H9 (cell line): ENCODE measurements at regions not wholly inside any gene's neighbourhood (a gene's known extent, or its start where the extent isn't known, plus 50 kb on each side); places are given as distances from the start of the nearest gene placed in this dataset.

ENCODE experiments used
- DNase-seq: peaks from one replicate; pipeline ENCODE4 v3.0.0-alpha.2; 2017
- H2AFZ ChIP-seq: one replicate; pipeline ENCODE4 v1.6.1; 2013; ENCODE audit warnings: mild to moderate bottlenecking, low read length, control low read depth, moderate library complexity
- H2AK5ac ChIP-seq: 2 replicates; pipeline ENCODE4 v1.6.1; 2013; ENCODE audit warnings: low read length, control low read depth, mixed read lengths; ENCODE audit not compliant: insufficient read length
- H2BK120ac ChIP-seq: one replicate; pipeline ENCODE4 v1.6.1; 2013; ENCODE audit warnings: low read depth, mild to moderate bottlenecking, low read length, control low read depth, inconsistent platforms; ENCODE audit not compliant: poor library complexity, severe bottlenecking
- H2BK12ac ChIP-seq: 2 replicates; pipeline ENCODE4 v1.6.1; 2013; ENCODE audit warnings: low read length, control low read depth, mixed read lengths, low read depth; ENCODE audit not compliant: insufficient read length
- H2BK15ac ChIP-seq: 2 replicates; pipeline ENCODE4 v1.6.1; 2013; ENCODE audit warnings: low read depth, low read length, control low read depth
- H2BK20ac ChIP-seq: one replicate; pipeline ENCODE4 v1.6.1; 2013; ENCODE audit warnings: low read depth, mild to moderate bottlenecking, low read length, control low read depth, inconsistent platforms; ENCODE audit not compliant: poor library complexity, severe bottlenecking
- H2BK5ac ChIP-seq: 2 replicates; pipeline ENCODE4 v1.6.1; 2013; ENCODE audit warnings: low read length, control low read depth, mixed read lengths; ENCODE audit not compliant: insufficient read length
- H3K14ac ChIP-seq: 2 replicates; pipeline ENCODE4 v1.6.1; 2013; ENCODE audit warnings: low read length, control low read depth; ENCODE audit not compliant: insufficient read depth
- H3K18ac ChIP-seq: 2 replicates; pipeline ENCODE4 v1.6.1; 2013; ENCODE audit warnings: low read depth, mild to moderate bottlenecking, mixed read lengths, low read length, control low read depth; ENCODE audit not compliant: insufficient read length
- H3K23ac ChIP-seq: 2 replicates; pipeline ENCODE4 v1.6.1; 2013; ENCODE audit warnings: low read length, control low read depth, mixed read lengths, low read depth; ENCODE audit not compliant: insufficient read length
- H3K23me2 ChIP-seq: 2 replicates; pipeline ENCODE4 v1.6.1; 2013; ENCODE audit warnings: low read depth, mild to moderate bottlenecking, mixed read lengths, low read length, control low read depth; ENCODE audit not compliant: insufficient read length, poor library complexity, severe bottlenecking
- H3K27ac ChIP-seq: 2 replicates; pipeline ENCODE4 v1.5.1; 2013; ENCODE audit warnings: low read length, control low read depth, mixed read lengths, low read depth; ENCODE audit not compliant: insufficient read length
- H3K27me3 ChIP-seq: 2 replicates; pipeline ENCODE4 v1.6.1; 2013; ENCODE audit warnings: low read length, control low read depth, inconsistent platforms; ENCODE audit not compliant: insufficient read depth
- H3K4ac ChIP-seq: 2 replicates; pipeline ENCODE4 v1.6.1; 2013; ENCODE audit warnings: low read depth, mild to moderate bottlenecking, control low read depth, inconsistent platforms, low read length, moderate library complexity
- H3K4me1 ChIP-seq: 2 replicates; pipeline ENCODE4 v1.6.1; 2013; ENCODE audit warnings: low read length, control low read depth, inconsistent platforms; ENCODE audit not compliant: insufficient read depth
- H3K4me2 ChIP-seq: 2 replicates; pipeline ENCODE4 v1.6.1; 2013; ENCODE audit warnings: low read length, control low read depth, mixed read lengths; ENCODE audit not compliant: insufficient read length, insufficient read depth
- H3K56ac ChIP-seq: 2 replicates; pipeline ENCODE4 v1.6.1; 2013; ENCODE audit warnings: low read depth, mild to moderate bottlenecking, mixed read lengths, low read length, control low read depth; ENCODE audit not compliant: insufficient read length
- H3K79me1 ChIP-seq: 2 replicates; pipeline ENCODE4 v1.6.1; 2013; ENCODE audit warnings: low read depth, mild to moderate bottlenecking, moderate library complexity, low read length, control low read depth, inconsistent platforms; ENCODE audit not compliant: insufficient read depth, poor library complexity, severe bottlenecking
- H3K79me2 ChIP-seq: 2 replicates; pipeline ENCODE4 v1.6.1; 2013; ENCODE audit warnings: low read length, control low read depth, inconsistent platforms; ENCODE audit not compliant: insufficient read depth
- H3K9ac ChIP-seq: 2 replicates; pipeline ENCODE4 v1.6.1; 2013; ENCODE audit warnings: low read length, control low read depth, mixed read lengths; ENCODE audit not compliant: insufficient read length; ENCODE audit errors: extremely low read depth
- H3K9me3 ChIP-seq: one replicate; pipeline ENCODE4 v1.6.1; 2013; ENCODE audit warnings: low read depth, low read length, inconsistent platforms; ENCODE audit not compliant: control insufficient read depth
- H3T11ph ChIP-seq: one replicate; pipeline ENCODE4 v1.6.1; 2013; ENCODE audit warnings: mild to moderate bottlenecking, low read length, control low read depth, inconsistent platforms
- H4K20me1 ChIP-seq: one replicate; pipeline ENCODE4 v1.6.1; 2013; ENCODE audit not compliant: control insufficient read depth, insufficient read length, insufficient read depth
- H4K5ac ChIP-seq: 2 replicates; pipeline ENCODE4 v1.6.1; 2013; ENCODE audit warnings: low read depth, mild to moderate bottlenecking, mixed read lengths, low read length, control low read depth; ENCODE audit not compliant: insufficient read length
- H4K8ac ChIP-seq: replicated peaks from 2 replicates; pipeline ENCODE4 v1.6.1; 2013; ENCODE audit warnings: low read length, control low read depth, mixed read lengths, low read depth; ENCODE audit not compliant: insufficient read length
- H4K91ac ChIP-seq: 2 replicates; pipeline ENCODE4 v1.6.1; 2013; ENCODE audit warnings: low read depth, mild to moderate bottlenecking, moderate library complexity, mixed read lengths, low read length, control low read depth; ENCODE audit not compliant: insufficient read length
- H3K27ac Mint-ChIP-seq, 3 experiments: 2 replicates in 2 of 3; 3 replicates in 1 of 3; pipeline ENCODE4 v1.8.0; 2020 to 2021; ENCODE audit warnings: mixed read lengths in 3 of 3, mild to moderate bottlenecking in 1 of 3, moderate library complexity in 1 of 3
- H3K27me3 Mint-ChIP-seq: 2 replicates; pipeline ENCODE4 v1.8.0; 2021; ENCODE audit warnings: low read depth, mild to moderate bottlenecking, moderate library complexity, mixed read lengths
- H3K36me3 Mint-ChIP-seq, 3 experiments: 2 replicates in 2 of 3; 3 replicates in 1 of 3; pipeline ENCODE4 v1.8.0; 2020 to 2021; ENCODE audit warnings: low read depth in 3 of 3, mixed read lengths in 3 of 3; ENCODE audit not compliant: insufficient read depth in 1 of 3
- H3K4me1 Mint-ChIP-seq, 2 experiments: 2 replicates each; pipeline ENCODE4 v1.8.0; 2020; ENCODE audit warnings: mixed read lengths in 2 of 2
- H3K4me3 Mint-ChIP-seq, 2 experiments: 2 replicates in 1 of 2; 3 replicates in 1 of 2; pipeline ENCODE4 v1.8.0; 2020 to 2021; ENCODE audit warnings: mild to moderate bottlenecking in 2 of 2, mixed read lengths in 2 of 2, moderate library complexity in 1 of 2
- H3K9me3 Mint-ChIP-seq, 2 experiments: 2 replicates in 1 of 2; 3 replicates in 1 of 2; pipeline ENCODE4 v1.8.0; 2020; ENCODE audit warnings: mild to moderate bottlenecking in 2 of 2, mixed read lengths in 2 of 2, moderate library complexity in 1 of 2
- CTCF ChIP-seq: fragments of 200-600 bp; sonication (generic); conservative IDR thresholded peaks from 3 replicates; pipeline ENCODE4 v1.8.0; 2021; ENCODE audit warnings: antibody characterized with exemption, mild to moderate bottlenecking
- WGBS: extraction: QIAGEN DNeasy Blood & Tissue Kit; methylation state at CpG from one replicate; pipeline ENCODE4 v1.1.7; 2013; ENCODE audit warnings: missing lambda C conversion rate, low lambda C conversion rate, mixed read lengths; ENCODE audit not compliant: insufficient read length; ENCODE audit errors: extremely low coverage; 5-methylcytosine and 5-hydroxymethylcytosine counted together

DNA sequence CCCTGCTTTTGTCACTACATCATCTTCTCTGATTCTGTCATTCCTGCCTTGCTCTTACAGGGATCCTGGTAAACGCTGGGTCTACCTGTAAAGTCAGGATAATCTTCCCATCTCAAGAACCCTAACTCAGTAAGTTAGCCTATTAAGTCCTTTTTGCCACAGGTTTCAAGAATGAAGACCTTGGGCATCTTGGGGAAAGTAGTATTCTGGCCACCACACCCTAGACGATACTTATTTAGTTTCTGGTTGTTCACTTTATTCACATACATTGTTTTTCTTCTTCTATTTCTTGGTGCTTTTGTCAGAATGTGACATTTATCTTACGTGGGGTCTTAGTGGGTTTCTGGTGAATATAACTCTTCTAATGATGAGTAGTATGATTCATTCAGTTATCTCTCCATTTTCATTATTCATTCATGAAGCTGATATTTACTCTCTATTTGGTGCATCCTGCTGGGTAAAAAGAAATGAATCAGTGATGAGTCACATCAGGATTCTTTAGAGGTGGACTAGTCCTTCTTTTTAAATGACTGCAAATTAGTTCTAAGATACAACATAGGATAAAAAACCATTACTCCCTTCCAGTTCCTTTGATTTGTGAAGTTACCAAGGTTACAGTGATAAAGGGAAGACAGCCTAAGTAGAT, 514.4 kb upstream of the B3GALT2 start:
- no peaks in the 10 kb centered on the region for H3K23me2 ChIP-seq
- no peaks in the 10 kb centered on the region for H3K36me3 Mint-ChIP-seq
- no peaks in the 10 kb centered on the region for H3K4me1 ChIP-seq
- H3K9me3 ChIP-seq, result no peaks in the 10 kb centered on the region
- H3T11ph ChIP-seq, result no peak overlapping the region
- no peak for TF ChIP-seq CTCF
- H2BK120ac ChIP-seq, result no peak overlapping the region
- no peak overlapping the region; a peak in 1 of 5 replicates for H3K4me3 Mint-ChIP-seq
- H4K5ac ChIP-seq, result no peak overlapping the region
- no peak overlapping the region for H3K9ac ChIP-seq
- H3K4me2 ChIP-seq, result no peak overlapping the region
- no peak overlapping the region for H2AK5ac ChIP-seq
- H4K20me1 ChIP-seq, result no peaks in the 10 kb centered on the region
- no peak overlapping the region for H3K14ac ChIP-seq
- no peak for DNase-seq
- H3K4me1 Mint-ChIP-seq, result no peaks in the 10 kb centered on the region
- no peak overlapping the region for H2BK12ac ChIP-seq
- no peaks in the 10 kb centered on the region for H3K27me3 Mint-ChIP-seq
- H3K18ac ChIP-seq, result no peak overlapping the region
- no peak overlapping the region for H3K23ac ChIP-seq
- no peak overlapping the region for H3K27ac Mint-ChIP-seq
- H2AFZ ChIP-seq, result no peak overlapping the region
- H2BK5ac ChIP-seq, result no peak overlapping the region
- H3K9me3 Mint-ChIP-seq, result no peaks in the 10 kb centered on the region
- H3K4ac ChIP-seq, result no peak overlapping the region
- H3K27ac ChIP-seq, result no peak overlapping the region
- no peaks in the 10 kb centered on the region for H3K79me1 ChIP-seq
- no CpG with 5 or more reads among the region's 3 CpGs for WGBS
- no peak overlapping the region for H4K91ac ChIP-seq
- no peak overlapping the region for H2BK20ac ChIP-seq
- no peaks in the 10 kb centered on the region for H3K79me2 ChIP-seq
- H3K56ac ChIP-seq, result no peak overlapping the region
- no peaks in the 10 kb centered on the region for H3K27me3 ChIP-seq
- no peak overlapping the region for H2BK15ac ChIP-seq
- H4K8ac ChIP-seq, result no peak overlapping the region
